ENCODE measurements at regions not wholly inside any gene's neighbourhood (a gene's known extent, or its start where the extent isn't known, plus 50 kb on each side); places are given as distances from the start of the nearest gene placed in this dataset.

DNA sequence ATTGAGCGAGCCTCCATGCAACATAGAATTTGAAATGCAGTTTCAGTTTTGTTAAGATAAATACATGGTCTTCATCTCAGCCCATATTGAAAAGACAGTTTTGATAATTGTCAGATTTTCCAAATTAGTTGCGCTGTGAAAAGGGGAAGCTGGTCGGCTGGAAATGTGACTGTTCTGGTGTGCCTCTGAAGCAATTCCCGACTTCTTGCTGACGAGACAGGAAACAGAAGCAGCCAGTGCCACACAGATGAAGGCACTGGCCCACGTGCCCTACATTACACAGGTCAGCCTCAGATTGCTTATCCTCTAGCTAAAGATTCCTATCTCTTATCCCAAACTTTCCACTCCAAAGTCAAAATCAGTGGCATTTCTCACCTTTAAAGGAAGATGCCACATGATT lies 214.1 kb upstream of the TLE4 start:
- intact Hi-C loops (cut with micrococcal nuclease; ENCODE audit: unreplicated experiment), result no loop called here
- no peaks in the 10 kb centered on the region for H3K36me3 Mint-ChIP-seq (ENCODE audit: insufficient read depth, unreplicated experiment)
- TF ChIP-seq, protein P1, sequence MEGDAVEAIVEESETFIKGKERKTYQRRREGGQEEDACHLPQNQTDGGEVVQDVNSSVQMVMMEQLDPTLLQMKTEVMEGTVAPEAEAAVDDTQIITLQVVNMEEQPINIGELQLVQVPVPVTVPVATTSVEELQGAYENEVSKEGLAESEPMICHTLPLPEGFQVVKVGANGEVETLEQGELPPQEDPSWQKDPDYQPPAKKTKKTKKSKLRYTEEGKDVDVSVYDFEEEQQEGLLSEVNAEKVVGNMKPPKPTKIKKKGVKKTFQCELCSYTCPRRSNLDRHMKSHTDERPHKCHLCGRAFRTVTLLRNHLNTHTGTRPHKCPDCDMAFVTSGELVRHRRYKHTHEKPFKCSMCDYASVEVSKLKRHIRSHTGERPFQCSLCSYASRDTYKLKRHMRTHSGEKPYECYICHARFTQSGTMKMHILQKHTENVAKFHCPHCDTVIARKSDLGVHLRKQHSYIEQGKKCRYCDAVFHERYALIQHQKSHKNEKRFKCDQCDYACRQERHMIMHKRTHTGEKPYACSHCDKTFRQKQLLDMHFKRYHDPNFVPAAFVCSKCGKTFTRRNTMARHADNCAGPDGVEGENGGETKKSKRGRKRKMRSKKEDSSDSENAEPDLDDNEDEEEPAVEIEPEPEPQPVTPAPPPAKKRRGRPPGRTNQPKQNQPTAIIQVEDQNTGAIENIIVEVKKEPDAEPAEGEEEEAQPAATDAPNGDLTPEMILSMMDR (IDR thresholded peaks at IDR 0.05; ENCODE audit: unreplicated experiment), result no peak
- no peak overlapping the region for H3K4me3 Mint-ChIP-seq (ENCODE audit: low read depth, unreplicated experiment)
- no peak for DNase-seq
- BruUV-seq (replicated peaks), result no TSS peak
- H3K27ac Mint-ChIP-seq (ENCODE audit: unreplicated experiment), result no peak overlapping the region
- CTCF ChIA-PET, result no interaction called here
- H3K4me1 Mint-ChIP-seq (ENCODE audit: low read depth, unreplicated experiment), result no peaks in the 10 kb centered on the region
- H3K9me3 Mint-ChIP-seq (ENCODE audit: low read depth, unreplicated experiment), result peaks cover 3% of the 10 kb centered on the region
- H3K27me3 Mint-ChIP-seq (ENCODE audit: unreplicated experiment), result no peaks in the 10 kb centered on the region

DNA sequence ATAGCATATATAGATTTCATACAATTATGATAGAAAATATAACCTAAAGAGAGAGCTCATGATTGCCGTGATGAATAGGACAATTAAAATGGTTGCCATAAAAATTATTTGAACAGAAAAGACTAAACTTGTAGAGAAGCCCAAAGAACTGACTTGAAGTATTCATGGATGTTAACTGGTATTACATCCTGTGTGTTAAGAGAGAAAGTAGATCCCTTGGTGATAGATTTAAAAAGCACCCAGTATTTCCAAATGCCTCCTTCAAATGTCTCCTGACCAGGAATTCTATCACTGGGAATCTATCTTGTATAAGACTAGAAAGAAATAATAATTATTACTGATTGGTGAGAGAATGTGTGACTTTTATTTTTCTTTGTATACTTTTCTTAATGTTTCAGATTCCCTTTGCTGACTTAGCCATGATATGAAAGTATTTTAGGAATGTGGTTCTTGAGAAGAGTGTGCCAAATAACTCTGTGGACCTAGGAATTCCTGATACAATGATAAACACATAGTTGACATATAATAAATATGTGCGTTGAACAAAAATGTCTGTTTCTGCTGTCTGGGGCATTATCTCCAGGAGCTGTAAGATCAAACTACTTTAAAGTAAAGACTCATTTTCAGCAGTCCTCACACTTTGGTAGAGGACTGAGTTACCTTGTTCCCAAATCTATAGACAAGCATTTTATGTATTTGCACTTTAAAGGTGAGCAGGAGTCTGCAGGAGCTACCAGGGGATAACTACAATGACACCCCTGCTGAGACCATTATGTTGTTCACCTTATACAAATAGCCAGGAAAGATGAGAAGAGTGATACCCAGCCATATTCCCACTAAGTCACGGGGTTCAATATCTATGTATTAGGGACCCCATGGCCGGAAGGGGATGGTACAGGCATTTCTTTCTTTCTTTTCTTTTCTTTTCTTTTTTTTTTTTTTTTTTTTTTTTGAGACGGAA lies 211.1 kb upstream of the TLE4 start:
- CTCF ChIA-PET, result no interaction called here
- Mint-ChIP-seq H3K27me3 (ENCODE audit: unreplicated experiment) (no peaks in the 10 kb centered on the region), H3K36me3 (ENCODE audit: insufficient read depth, unreplicated experiment) (no peaks in the 10 kb centered on the region), H3K27ac (ENCODE audit: unreplicated experiment) (no peak overlapping the region), H3K4me1 (ENCODE audit: low read depth, unreplicated experiment) (no peaks in the 10 kb centered on the region), H3K4me3 (ENCODE audit: low read depth, unreplicated experiment) (no peak overlapping the region), H3K9me3 (ENCODE audit: low read depth, unreplicated experiment) (peaks cover 3% of the 10 kb centered on the region)
- no TSS peak for BruUV-seq (replicated peaks)
- TF ChIP-seq, protein P1 (IDR thresholded peaks at IDR 0.05; ENCODE audit: unreplicated experiment), result no peak
- no peak for DNase-seq
- intact Hi-C loops (cut with micrococcal nuclease; ENCODE audit: unreplicated experiment), result no loop called here

DNA sequence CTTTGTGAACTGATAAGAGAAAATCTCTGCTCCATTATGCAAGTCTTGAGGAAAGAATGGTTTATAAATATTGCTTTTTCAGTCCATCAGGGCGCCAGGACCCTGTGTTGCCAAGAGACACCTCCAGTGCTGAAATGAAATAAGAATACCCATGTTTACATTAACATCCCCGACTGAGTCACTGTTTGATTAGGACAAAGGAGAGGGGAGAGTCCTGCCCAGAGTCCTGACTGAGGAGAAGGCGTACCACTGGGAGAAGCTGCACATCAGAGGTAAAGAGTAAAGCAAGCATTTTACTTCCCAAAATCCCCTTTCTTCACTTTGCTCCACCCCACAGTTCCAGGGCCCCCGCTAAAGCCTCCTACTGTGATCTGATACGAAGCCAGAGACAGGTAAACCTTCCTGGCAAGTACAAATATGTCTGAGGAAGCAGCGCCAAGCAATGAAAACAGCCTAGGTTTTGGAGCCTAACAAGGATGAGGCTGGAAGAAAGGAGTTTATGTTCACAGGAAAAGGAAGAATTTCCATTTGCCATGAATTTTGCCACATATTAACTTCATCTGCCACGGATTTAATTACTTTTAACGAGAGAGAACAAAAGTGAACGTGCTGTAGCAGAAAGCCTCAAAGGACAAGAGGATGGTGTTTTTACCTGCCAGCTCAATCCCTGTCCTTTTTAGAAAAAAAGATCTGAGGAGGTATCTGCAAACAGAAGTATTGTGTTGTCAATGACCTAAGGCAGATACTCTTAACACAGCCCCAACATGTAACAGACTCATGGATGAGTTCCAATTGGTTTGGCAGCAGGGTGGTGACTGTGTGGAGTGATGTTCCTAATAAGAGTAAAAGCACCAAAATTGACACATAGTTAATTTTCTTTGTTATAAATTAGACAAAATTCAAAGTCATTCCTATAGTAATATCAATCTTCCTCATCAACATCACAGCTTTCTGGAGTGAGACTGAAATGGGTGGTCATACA lies 209.4 kb upstream of the TLE4 start:
- Mint-ChIP-seq H3K27me3 (ENCODE audit: unreplicated experiment) (no peaks in the 10 kb centered on the region), H3K4me1 (ENCODE audit: low read depth, unreplicated experiment) (no peaks in the 10 kb centered on the region), H3K9me3 (ENCODE audit: low read depth, unreplicated experiment) (peaks cover 3% of the 10 kb centered on the region), H3K36me3 (ENCODE audit: insufficient read depth, unreplicated experiment) (no peaks in the 10 kb centered on the region), H3K4me3 (ENCODE audit: low read depth, unreplicated experiment) (no peak overlapping the region), H3K27ac (ENCODE audit: unreplicated experiment) (no peak overlapping the region)
- CTCF ChIA-PET, result no interaction called here
- TF ChIP-seq, protein P1 (IDR thresholded peaks at IDR 0.05; ENCODE audit: unreplicated experiment), result no peak
- no peak for DNase-seq
- no TSS peak for BruUV-seq (replicated peaks)
- intact Hi-C loops (cut with micrococcal nuclease; ENCODE audit: unreplicated experiment), result no loop called here

DNA sequence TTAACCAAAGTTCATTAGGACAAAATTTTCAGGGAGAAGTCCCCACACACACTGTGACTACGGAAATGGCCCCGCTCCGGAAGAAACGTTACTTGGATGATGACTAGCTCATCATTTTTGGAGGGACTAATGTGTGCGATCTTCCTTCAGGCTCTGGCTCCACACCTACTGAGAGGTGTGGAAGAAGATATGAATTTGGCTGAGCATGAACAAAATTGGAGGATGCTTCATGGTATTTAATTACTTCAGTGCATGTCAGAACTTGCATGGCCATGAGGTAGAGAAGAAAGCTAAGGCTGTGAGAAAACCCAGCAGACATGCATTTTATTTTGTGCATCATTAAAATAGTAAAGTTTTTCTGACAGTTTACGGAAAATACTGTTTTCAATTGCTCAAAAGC lies 202.1 kb upstream of the TLE4 start:
- CTCF ChIA-PET, result interaction anchor here (0.5 kb wide), 1 partner anchor 42 kb away, joined by 3 read pairs; no protein-coding TSS in a partner anchor
- intact Hi-C loops (cut with micrococcal nuclease; ENCODE audit: unreplicated experiment), result no loop called here
- no peak for DNase-seq
- Mint-ChIP-seq H3K4me3 (ENCODE audit: low read depth, unreplicated experiment) (no peak overlapping the region), H3K27me3 (ENCODE audit: unreplicated experiment) (no peaks in the 10 kb centered on the region), H3K9me3 (ENCODE audit: low read depth, unreplicated experiment) (peaks cover 4% of the 10 kb centered on the region), H3K36me3 (ENCODE audit: insufficient read depth, unreplicated experiment) (no peaks in the 10 kb centered on the region), H3K27ac (ENCODE audit: unreplicated experiment) (no peak overlapping the region), H3K4me1 (ENCODE audit: low read depth, unreplicated experiment) (no peaks in the 10 kb centered on the region)
- BruUV-seq (replicated peaks), result no TSS peak
- TF ChIP-seq, protein P1 (IDR thresholded peaks at IDR 0.05; ENCODE audit: unreplicated experiment), result no peak
